WERI-Rb-1 (cell line): ENCODE measurements at regions not wholly inside any gene's neighbourhood (a gene's known extent, or its start where the extent isn't known, plus 50 kb on each side); places are given as distances from the start of the nearest gene placed in this dataset.
"Not testable (repeated sequence)": the region's sequence is repeated elsewhere in the genome, so short reads cannot be mapped to it uniquely, and the experiment has no call there.

Experiments
- DNase-seq: peaks from one replicate; pipeline ENCODE4 v3.0.0-alpha.2; 2020
- H3K27ac ChIP-seq: fragments of 250-450 bp; sonication (Bioruptor Pico); 2 replicates; pipeline ENCODE4 v1.5.1; 2020; ENCODE audit warnings: mild to moderate bottlenecking, moderate library complexity
- H3K27me3 ChIP-seq: fragments of 250-450 bp; sonication (Bioruptor Pico); 2 replicates; pipeline ENCODE4 v1.5.1; 2021; ENCODE audit warnings: mild to moderate bottlenecking, low read depth, moderate library complexity; ENCODE audit not compliant: insufficient read depth, severe bottlenecking
- H3K36me3 ChIP-seq: fragments of 250-450 bp; sonication (Bioruptor Pico); 2 replicates; pipeline ENCODE4 v1.5.1; 2020; ENCODE audit warnings: mild to moderate bottlenecking, moderate library complexity
- H3K4me3 ChIP-seq: 2 replicates; pipeline ENCODE4 v1.5.1; 2011; ENCODE audit warnings: low read depth, mild to moderate bottlenecking, control low read depth, low read length
- H3K9me3 ChIP-seq: fragments of 250-450 bp; sonication (Bioruptor Pico); 2 replicates; pipeline ENCODE4 v1.5.1; 2021; ENCODE audit warnings: mild to moderate bottlenecking, moderate library complexity; ENCODE audit not compliant: severe bottlenecking
- TF ChIP-seq, protein P1 (sequence below): IDR thresholded peaks from 2 replicates; pipeline ENCODE4 v1.5.1; 2011; ENCODE audit warnings: low read depth, mild to moderate bottlenecking, control low read depth, inconsistent platforms, low read length

DNA sequence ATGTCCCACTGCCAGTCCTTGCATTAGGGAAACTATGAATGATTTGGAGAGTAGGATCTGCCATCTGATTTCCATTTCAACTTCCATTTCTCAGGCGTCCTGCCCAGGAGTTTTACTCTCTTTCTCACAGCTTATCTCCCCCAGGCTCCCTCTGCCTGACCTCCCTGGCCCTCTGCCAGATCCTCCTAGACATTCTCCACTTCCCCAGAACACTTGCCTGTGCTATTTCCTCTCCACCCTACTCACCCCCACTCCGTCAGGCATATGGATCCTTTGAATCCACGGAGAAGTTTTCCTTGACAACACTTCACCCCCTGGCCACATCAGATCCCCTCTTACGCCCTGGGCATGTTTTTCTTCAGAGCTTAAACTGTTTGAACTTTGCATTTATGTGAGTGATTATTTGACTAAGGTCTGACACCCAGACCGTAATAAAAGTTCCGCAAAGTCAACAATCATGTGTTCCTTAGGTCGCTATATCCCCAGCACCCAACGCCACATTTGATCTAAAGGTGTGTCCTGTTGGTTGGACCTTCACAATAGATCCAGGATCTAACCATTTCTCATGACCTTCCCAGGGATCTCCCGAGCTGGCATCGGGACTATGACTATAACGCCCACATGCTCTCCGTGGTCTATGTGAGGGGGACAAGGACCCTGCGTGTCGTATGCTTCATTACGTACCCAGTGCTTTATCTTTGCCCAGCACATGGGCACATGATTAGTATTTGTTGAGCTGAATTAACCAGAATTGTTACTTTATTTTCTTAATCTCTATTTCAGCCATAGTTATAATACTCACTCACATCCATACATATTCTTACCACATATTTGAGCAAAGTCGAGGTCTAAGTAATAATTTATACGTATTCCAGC is 255.8 kb upstream of the FOXN3 start:
- TF ChIP-seq, protein P1, sequence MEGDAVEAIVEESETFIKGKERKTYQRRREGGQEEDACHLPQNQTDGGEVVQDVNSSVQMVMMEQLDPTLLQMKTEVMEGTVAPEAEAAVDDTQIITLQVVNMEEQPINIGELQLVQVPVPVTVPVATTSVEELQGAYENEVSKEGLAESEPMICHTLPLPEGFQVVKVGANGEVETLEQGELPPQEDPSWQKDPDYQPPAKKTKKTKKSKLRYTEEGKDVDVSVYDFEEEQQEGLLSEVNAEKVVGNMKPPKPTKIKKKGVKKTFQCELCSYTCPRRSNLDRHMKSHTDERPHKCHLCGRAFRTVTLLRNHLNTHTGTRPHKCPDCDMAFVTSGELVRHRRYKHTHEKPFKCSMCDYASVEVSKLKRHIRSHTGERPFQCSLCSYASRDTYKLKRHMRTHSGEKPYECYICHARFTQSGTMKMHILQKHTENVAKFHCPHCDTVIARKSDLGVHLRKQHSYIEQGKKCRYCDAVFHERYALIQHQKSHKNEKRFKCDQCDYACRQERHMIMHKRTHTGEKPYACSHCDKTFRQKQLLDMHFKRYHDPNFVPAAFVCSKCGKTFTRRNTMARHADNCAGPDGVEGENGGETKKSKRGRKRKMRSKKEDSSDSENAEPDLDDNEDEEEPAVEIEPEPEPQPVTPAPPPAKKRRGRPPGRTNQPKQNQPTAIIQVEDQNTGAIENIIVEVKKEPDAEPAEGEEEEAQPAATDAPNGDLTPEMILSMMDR: no peak
- no peaks in the 10 kb centered on the region for H3K9me3 ChIP-seq
- no peaks in the 10 kb centered on the region for H3K36me3 ChIP-seq
- H3K4me3 ChIP-seq: no peak overlapping the region
- no peak for DNase-seq
- no peaks in the 10 kb centered on the region for H3K27me3 ChIP-seq
- no peak overlapping the region for H3K27ac ChIP-seq

DNA sequence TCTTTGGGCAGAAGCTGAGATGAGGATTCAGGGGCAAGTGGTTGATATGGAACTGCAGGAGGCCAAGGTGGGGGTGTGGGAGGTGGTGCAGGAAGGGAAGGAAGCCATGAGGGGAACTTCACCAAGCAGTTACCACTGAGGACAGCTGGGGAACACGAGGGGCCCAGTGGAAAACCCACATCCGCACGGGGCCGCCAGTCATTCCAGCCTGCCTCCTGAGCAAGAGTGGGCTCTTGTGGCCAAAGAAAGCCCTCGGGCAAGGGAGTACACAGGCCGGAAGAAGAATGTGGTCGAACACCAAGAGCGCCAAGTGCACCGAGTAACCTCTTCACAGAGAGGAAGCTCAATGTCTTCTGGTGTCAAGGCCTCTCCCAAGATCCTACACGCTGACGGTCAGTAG is 252.2 kb upstream of the FOXN3 start:
- no peak for DNase-seq
- peaks cover 4% of the 10 kb centered on the region for H3K9me3 ChIP-seq
- no peaks in the 10 kb centered on the region for H3K27me3 ChIP-seq
- no peak overlapping the region for H3K4me3 ChIP-seq
- H3K27ac ChIP-seq: no peak overlapping the region
- H3K36me3 ChIP-seq: no peaks in the 10 kb centered on the region
- TF ChIP-seq, protein P1: no peak

DNA sequence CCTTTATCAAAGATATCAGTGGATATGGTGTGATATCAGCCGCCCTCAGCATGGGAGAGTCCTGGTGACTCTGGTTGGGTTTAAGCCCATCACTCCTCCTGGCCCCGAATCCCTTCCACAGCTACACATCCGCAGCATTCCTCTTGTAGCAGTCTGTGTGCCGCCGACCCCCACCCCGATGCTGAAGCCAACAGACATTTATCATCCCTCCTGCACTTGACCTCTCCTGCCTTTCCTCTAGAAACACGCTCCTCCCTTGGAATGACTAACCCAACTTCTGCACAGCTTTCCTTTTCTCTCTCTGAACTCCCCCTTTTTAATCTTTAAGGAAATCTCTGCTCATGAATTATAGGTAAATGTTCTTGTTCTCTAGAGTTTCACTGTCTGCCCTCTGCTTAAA is 250.9 kb upstream of the FOXN3 start:
- H3K27me3 ChIP-seq: no peaks in the 10 kb centered on the region
- H3K27ac ChIP-seq: no peak overlapping the region
- H3K4me3 ChIP-seq: no peak overlapping the region
- TF ChIP-seq, protein P1: no peak
- no peaks in the 10 kb centered on the region for H3K36me3 ChIP-seq
- DNase-seq: no peak
- peaks cover 4% of the 10 kb centered on the region for H3K9me3 ChIP-seq

DNA sequence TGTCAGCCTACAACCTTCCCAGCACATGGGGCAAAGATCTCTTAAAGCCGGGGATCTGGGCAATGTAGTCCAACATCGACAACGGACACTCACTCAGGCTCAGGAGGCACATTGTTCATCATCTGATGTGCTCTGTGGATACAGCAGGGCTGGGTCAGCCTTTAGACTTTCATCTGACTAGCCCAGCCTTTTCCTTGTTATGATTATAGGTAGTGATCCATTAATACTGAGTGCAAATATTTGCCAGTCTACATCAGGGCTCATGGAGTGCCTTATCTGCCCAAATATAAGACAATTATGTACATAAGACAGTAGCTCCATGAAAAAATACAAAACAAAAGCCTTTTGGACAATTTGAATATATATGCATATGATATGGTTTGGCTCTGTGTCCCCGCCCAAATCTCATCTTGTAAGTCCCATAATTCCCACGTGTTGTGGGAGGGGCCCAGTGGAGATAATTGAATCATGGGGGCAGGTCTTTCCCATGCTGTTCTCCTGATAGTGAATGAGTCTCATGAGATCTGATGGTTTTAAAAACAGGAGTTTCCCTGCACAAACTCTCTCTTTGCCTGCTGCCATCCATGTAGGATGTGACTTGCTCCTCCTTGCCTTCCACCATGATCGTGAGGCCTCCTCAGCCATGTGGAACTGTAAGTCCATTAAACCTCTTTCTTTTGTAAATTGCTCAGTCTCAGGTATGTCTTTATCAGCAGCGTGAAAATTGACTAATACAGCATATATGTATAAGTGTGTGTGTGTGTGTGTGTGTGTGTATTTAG is 248.5 kb upstream of the FOXN3 start:
- H3K9me3 ChIP-seq, H3K4me3 ChIP-seq, DNase-seq, H3K36me3 ChIP-seq, H3K27me3 ChIP-seq, H3K27ac ChIP-seq: not testable (repeated sequence)

DNA sequence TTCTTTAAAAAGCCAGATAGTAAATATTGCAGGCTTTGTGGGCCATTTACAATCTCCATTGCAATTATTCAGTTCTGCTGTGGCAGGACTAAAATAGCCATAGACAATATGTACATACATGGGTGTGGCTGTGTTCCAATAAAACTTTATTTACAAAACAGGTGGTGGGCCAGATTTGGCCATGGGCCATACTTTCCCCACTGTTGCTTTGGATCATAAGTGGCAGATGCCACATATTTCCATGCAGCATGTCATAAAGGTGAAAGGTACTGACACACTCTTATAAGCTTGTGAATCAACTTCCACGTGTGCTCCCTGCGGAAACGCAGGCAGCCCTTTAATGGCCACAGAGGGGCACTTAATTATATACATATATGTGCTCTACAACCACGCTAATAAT is 244.4 kb upstream of the FOXN3 start:
- H3K36me3 ChIP-seq: no peaks in the 10 kb centered on the region
- H3K27me3 ChIP-seq: no peaks in the 10 kb centered on the region
- TF ChIP-seq, protein P1: no peak
- no peak overlapping the region for H3K27ac ChIP-seq
- H3K9me3 ChIP-seq: peaks cover 6% of the 10 kb centered on the region
- no peak for DNase-seq
- no peak overlapping the region for H3K4me3 ChIP-seq

DNA sequence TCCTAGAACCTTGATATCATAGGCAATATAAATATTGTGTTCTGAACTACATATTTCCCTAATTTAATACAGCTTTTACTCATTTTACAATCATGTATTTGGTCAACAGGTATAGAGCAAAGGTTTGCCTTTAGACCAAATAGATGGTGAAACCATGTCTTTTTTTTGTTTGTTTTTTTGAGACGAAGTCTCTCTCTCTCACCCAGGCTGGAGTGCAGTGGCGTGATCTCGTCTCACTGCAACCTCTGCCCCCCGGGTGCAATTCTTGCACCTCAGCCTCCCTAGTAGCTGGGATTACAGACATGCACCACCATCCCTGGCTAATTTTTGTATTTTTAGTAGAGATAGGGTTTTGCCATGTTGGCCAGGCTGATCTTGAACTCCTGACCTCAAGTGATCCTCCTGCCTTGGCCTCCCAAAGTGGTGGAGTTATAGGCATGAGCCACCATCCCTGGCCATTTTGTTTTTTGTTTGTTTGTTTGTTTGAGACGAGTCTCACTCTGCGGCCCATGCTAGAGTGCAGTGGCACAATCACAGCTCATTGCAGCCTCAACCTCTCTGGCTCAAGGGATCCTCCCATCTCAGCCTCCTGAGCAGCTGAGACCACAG is 243.7 kb upstream of the FOXN3 start:
- H3K27me3 ChIP-seq, H3K9me3 ChIP-seq, H3K36me3 ChIP-seq, H3K27ac ChIP-seq, H3K4me3 ChIP-seq, DNase-seq: not testable (repeated sequence)
